Brain pericyte (primary cell): ENCODE measurements at regions not wholly inside any gene's neighbourhood (a gene's known extent, or its start where the extent isn't known, plus 50 kb on each side); places are given as distances from the start of the nearest gene placed in this dataset.
"Not testable (repeated sequence)": the region's sequence is repeated elsewhere in the genome, so short reads cannot be mapped to it uniquely, and the experiment has no call there.

Experiments used
- DNase-seq: peaks from one replicate; pipeline ENCODE4 v3.0.0-alpha.2; 2012; ENCODE audit warnings: low read depth, low spot score

- peak; percentile 70 for DNase-seq
Measured at GRCh38 chr6:91081452-91082067, 494.7 kb upstream of the MAP3K7 start.

GRCh38 chr6:91080871-91081270, 494.0 kb upstream of the MAP3K7 start:
- no peak for DNase-seq

GRCh38 chr6:91079969-91080368, 493.1 kb upstream of the MAP3K7 start:
- DNase-seq: no peak

GRCh38 chr6:91075244-91075976, 488.5 kb upstream of the MAP3K7 start:
- DNase-seq: no peak

- DNase-seq: no peak
Measured at GRCh38 chr6:91063362-91063761, 476.5 kb upstream of the MAP3K7 start.

GRCh38 chr6:91057689-91058088, 470.8 kb upstream of the MAP3K7 start:
- no peak for DNase-seq

GRCh38 chr6:91055959-91056358, 469.1 kb upstream of the MAP3K7 start:
- DNase-seq: no peak

GRCh38 chr6:91052473-91053450, 465.9 kb upstream of the MAP3K7 start:
- DNase-seq: not testable (repeated sequence)

- peak; percentile 7 for DNase-seq
Measured at GRCh38 chr6:91045161-91045560, 458.3 kb upstream of the MAP3K7 start.

GRCh38 chr6:91043751-91044150, 456.9 kb upstream of the MAP3K7 start:
- no peak for DNase-seq

GRCh38 chr6:91042656-91043055, 455.8 kb upstream of the MAP3K7 start:
- DNase-seq: no peak

- DNase-seq: no peak
Measured at GRCh38 chr6:91033964-91034363, 447.1 kb upstream of the MAP3K7 start.

- DNase-seq: no peak
Measured at GRCh38 chr6:91031581-91031980, 444.7 kb upstream of the MAP3K7 start.

GRCh38 chr6:91029211-91029610, 442.3 kb upstream of the MAP3K7 start:
- no peak for DNase-seq

GRCh38 chr6:91023529-91023928, 436.7 kb upstream of the MAP3K7 start:
- no peak for DNase-seq

- DNase-seq: no peak
Measured at GRCh38 chr6:91020744-91021143, 433.9 kb upstream of the MAP3K7 start.

- DNase-seq: no peak
Measured at GRCh38 chr6:91018586-91018985, 431.7 kb upstream of the MAP3K7 start.

GRCh38 chr6:91013511-91013910, 426.6 kb upstream of the MAP3K7 start:
- no peak for DNase-seq

- no peak for DNase-seq
Measured at GRCh38 chr6:90997076-90997475, 410.2 kb upstream of the MAP3K7 start.

- no peak for DNase-seq
Measured at GRCh38 chr6:90993770-90994169, 406.9 kb upstream of the MAP3K7 start.

- no peak for DNase-seq
Measured at GRCh38 chr6:90989763-90990162, 402.9 kb upstream of the MAP3K7 start.

- DNase-seq: no peak
Measured at GRCh38 chr6:90984066-90984465, 397.2 kb upstream of the MAP3K7 start.
